RKO (cell line): ENCODE measurements at regions not wholly inside any gene's neighbourhood (a gene's known extent, or its start where the extent isn't known, plus 50 kb on each side); places are given as distances from the start of the nearest gene placed in this dataset.

Experiments
- DNase-seq: peaks from one replicate; pipeline ENCODE4 v3.0.0-alpha.2; 2016; ENCODE audit warnings: low spot score

DNA sequence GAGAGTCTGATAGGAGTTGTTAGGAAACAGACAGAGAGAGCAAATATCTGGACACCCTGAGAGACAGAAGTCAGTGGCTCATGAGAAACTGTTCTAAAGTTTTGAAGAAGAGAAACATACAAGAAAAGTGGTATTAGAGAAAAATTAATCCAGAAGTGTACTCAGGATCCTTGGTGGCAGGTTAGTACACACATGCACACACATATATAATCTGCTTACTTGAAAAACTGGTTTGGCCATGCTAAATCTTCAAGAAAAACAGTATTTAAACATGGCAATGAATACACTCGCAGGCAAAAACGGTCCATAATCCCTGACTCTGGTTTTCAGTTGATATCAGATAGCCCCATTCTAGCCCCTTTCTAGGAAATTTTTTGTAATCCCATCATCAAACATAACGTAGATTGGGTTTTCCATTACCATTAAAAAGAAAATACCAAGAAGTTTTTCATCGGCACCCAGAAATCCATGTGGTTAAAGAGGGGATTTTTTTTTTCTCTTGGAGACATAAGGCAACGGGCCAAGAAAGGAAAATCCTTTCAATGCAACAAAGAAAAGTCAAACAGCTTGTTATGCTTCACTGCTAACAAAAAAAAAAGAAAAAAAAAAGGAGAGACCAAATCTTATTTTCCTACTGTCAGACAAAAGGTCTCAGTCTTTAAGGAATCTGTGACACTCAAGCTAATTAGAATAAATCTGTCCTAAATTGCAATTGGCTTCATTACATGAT is 178.0 kb upstream of the MIR17HG start:
- DNase-seq = no peak

DNA sequence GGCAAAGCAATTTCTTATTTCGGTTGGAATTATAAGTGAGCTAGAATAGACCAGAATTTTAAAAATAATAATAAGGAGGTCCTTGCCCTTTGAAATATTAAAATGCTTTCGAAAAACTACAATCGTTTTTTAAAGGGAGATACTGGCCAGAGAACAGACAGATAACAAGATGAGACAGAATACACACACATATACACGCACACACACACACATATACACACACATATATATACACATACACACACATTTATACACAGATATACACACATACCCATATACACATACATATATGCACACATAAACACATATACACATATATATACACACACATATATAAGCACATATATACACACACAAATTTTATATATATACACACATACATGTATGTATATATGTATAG is 175.3 kb upstream of the MIR17HG start:
- DNase-seq = no peak

DNA sequence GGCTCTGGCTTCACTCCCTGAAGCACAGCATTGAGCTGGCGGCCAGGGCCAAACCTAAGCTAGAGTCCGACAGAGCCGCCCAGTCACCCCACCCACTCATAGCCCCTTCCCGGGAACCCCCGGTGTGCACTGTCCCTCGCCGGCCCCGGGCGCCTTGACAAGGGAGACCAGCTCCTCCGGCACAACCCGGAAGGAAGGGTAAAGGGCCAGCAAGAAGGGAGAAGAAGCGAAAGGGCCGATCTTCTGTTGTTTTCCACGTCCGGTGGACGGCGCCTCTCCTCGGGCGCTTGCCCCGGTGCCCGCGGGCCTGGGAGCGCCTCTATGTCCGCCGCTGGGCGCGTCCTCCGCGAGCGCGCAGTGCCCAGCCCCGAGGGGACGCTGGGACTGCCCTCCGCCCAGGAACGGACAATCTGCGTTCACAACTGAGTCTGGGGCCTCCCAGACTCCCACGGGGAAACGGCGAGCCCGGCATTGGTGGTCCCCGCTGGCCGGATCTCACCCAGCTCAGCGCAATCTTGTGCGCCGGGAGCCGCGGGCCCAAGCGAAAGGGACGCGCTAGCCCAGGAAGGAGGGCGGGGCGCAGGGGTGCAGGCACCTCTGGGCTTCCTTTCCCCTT is 172.5 kb upstream of the MIR17HG start:
- DNase-seq = no peak

DNA sequence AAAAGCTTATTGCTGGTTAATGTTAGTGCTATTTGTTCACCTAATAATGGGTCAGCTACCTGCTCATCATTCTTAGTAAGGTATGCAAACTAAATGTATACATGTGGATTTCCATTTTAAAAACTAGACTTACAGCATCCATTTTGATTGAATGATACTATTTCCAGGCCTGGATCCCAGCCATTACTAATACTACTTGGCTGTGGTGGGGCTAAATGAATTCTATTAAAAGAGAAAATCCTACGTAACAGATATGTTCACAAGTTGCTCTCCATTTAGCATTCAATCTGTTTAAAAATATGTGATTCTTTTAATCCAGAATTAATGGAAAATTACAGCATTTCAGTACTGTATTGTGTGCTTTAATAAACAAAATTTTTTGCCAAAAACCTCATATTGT is 169.4 kb upstream of the MIR17HG start:
- no peak for DNase-seq

DNA sequence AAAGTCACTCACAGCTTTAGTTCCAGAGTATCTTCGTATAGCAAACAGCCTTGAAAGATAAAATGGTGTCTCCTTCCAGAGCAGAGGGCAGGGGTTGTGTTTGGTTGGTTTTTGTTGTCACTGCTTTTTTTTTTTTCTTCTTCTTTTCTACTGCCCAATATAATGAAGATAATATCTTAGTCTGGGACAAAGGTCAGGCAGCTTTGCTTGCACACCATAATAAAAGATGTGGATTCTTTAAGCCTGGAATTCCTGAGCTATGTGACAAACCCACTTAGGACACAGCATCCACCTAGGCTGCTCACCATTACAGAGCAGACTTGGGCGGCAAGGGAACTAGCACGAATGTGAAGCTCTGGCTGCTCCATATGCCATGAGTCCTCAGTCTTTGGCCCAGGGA is 165.6 kb upstream of the MIR17HG start:
- DNase-seq = no peak

DNA sequence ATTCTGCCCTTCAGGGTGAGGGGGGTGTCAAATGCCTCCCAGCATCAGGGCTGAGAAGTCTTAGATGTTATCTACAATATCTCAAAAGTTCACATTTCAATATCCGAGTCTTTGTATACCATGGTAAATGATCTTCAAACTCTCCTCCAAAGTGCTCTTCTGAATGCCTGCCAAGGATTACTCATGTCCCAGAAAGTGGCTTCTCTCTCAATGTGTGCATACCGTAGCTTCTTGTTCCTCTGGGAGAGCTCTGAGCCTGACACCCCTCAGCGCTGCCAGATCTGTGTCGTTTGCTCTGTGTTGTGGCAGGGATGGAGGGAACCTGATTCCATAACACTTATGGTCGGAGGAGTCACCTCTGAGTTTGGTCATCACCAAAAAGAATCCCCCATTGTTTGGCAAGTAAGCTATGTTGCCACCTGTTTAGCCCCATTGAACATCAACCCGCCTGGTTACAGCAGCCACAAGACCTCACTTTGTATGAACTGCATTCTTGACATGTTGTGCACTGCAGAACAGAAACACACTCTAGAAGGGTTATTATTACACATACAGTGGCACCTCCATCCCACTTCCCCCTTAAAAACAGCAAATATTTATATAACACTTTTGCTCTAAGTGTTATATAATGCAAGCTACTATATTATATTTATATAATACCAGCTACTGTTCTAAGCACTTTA is 163.1 kb upstream of the MIR17HG start:
- no peak for DNase-seq

DNA sequence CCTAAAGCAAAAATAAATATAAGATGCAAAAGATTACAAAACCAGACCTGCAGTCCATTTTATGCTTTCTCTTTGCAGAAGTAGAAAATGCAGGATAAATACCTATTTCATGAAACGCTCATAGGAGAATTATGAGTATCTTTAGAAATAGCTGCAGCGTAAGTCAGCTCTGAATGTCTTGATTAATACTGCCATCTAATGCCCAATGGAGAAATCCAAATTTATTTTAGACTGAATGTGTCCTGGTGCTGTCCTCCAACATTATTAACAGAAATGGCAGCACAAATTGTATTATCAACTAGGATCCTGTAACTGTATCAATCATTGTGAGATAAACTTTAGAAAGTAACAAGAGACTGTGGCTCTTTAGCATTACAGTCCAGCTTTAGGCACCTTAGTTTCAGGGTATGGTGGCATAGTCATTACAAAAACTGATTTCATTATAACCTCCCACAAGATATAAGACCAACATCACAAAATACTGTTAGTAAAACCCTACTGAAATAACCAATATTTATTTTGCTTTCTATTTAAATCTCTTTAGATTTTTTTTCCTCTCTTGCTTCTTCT is 162.1 kb upstream of the MIR17HG start:
- DNase-seq = peak; percentile 65

DNA sequence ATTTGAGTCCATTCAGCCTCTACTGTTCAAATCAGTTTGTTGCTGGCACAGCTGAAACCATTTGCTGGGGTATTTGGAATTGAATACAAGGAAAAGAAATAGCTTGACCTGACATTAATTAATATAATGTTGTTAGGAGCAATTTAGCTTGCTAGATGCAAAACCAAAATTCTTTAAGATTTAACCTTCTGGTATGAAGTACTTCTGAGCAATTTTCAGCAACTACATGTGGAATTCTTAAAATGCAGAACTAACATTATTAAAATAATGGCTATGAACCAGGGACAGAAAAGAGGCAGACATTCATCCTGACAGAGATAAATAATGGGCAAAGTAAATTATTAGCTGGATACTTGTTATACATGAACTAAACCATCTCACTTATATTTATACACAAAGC is 160.0 kb upstream of the MIR17HG start:
- DNase-seq = no peak

DNA sequence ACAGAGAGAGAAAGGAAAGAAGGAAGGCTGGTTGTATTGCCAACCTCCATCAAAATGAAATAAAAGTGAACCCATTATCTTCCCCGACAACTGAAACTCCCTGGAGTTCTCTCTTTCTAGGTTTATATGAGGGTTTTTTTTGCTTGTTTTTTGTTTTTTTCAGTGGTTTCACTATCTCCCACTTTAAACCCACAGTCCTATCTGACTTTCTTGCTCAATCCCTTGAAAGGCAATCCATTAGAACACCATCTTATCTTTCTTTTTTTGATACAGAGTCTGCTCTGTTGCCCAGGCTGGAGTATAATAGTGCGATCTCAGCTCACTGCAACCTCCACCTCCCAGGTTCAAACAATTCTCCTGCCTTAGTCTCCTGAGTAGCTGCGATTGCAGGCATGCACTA is 158.0 kb upstream of the MIR17HG start:
- no peak for DNase-seq

DNA sequence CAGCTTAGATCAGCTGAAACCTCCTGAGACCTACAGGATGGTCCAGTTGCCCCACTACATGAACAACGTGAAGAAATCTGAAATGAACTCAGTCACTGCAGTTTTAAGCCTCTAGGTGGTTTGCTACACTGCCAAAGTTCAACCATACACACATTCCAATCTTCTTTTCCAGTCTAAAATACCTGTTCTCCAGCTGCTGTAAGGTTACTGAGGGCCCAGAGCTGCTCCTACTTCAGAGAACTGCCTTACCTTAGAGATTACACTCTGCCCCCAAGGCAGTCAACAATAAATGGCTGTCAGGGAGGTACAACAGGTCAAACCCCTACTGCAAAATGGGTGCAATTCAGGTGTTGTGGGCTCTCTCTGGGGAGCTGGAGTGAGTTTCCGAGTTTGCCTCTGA is 154.1 kb upstream of the MIR17HG start:
- no peak for DNase-seq

DNA sequence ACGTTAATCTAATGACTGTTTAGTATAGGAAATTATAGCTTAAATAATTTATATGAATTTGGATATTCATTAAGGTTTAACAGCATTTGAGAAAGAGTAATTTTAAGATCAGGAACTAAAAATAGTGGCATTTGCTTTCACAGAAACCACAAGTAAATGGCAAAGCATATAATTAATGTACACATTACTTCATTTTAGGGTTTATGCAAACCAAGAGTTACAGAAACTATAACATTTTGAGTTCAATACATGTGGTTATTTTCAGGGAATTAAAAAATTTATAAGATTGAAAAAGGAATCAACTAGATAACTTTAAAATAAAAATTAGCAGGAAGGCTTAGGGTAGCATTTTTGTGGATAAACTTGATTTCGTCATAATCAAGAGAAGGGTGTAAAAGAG is 151.7 kb upstream of the MIR17HG start:
- no peak for DNase-seq

DNA sequence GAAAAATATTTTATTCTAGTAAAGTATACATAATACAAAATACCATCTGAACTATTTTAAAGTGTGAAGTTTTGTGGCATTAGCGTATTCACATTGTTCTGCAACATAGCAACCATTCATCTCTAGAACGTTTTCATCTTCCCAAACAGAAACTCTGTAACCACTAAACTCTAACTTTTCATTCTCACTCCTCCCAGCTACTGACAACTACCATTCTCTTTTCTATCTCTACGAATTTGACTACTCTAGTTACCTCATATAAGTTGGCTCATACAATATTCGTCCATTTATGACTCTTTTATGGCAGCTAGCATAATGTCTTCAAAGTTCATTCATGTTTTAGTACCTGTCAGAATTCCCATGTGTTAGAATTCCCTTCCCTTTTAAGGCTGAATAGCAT is 150.5 kb upstream of the MIR17HG start:
- DNase-seq = no peak

DNA sequence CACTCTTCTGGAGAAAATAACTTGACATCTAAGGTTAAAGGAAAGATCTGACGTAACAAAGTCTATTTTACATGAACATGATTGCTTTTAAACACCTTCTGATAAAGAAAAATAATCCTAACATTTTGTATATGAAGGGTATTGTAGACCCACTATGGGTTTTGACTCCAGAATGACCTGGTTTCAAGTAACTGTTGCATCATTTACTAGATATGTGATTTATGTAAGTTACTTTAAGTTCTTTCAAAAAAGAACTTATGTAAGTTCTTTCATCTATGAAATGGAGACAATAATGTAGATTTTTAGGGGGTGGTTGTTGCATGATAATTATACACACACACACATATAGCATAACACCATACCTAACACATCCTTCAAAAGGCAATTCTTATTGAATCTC is 147.6 kb upstream of the MIR17HG start:
- DNase-seq = no peak

DNA sequence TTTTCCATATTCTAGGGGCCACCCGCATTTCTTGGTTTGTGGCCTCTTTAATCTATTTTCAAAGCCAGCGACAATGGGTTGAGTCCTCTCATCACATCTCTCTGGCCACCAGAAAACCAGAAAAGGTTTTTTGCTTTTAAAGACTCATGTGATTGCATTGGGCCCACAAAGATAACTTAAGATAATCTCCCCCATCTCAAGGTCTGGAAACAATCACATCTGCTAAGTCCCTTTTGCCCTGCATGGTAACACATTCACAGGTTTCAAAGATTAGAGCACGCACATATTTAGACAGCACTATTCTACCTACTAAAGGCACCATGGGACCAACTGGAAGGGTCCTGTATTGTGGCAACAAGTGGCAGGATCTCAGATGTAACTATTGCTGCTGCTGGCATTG is 147.0 kb upstream of the MIR17HG start:
- DNase-seq = no peak

DNA sequence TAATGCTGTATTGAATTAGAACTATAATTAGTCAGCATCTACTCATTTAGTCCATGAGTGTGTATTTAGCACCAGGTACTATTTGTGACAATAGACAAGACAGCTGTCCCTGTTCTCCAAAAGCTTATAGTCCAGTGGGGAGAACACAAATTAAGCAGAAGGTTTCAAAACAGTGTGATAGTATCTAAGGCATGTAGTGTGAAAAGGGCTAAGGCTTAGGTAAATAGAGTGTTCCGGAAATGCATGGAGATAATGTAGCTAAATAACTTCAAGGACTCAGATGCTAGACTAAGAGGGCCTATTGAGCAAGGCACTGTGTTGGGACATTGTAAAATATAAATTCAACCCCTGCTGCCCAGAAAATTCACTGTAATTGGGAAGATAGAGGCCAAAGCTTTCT is 144.1 kb upstream of the MIR17HG start:
- no peak for DNase-seq

DNA sequence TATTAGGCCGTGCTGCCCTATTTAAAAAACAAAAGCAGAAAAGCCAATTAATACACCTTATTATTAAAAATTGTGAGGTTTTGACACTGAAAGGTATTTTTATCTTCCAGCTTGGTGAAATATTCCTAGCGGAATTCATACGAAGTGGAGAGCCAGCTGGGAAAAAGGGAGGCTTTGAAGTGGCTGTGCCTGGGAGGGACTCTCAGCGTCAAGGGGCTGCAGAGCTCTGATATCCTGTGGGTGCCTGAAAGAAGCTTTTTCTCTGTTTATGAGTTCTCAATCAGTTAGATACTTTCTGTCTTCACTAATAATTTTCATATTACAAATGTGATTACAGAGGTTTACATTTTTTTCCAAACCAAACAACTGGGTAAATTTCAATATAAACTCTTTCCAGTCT is 140.2 kb upstream of the MIR17HG start:
- no peak for DNase-seq

DNA sequence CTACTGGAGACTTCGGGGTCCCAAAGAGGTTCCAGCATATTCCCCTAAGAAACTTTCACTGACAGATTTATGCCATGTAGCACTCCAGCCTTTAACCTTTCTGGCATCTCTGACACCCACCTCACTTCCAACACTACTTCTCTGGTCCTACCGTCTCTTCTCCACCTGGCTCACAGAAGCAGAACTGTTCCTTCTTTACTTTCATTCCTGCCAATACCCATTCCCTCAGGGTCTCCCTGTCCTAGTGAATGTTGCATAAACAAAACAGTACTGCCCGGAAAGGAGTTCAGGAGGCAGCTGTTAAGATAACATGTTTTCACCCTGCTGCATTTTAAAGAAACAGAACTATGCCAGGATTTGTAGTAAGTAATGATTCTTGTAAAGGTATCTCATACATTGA is 136.0 kb upstream of the MIR17HG start:
- DNase-seq = no peak

DNA sequence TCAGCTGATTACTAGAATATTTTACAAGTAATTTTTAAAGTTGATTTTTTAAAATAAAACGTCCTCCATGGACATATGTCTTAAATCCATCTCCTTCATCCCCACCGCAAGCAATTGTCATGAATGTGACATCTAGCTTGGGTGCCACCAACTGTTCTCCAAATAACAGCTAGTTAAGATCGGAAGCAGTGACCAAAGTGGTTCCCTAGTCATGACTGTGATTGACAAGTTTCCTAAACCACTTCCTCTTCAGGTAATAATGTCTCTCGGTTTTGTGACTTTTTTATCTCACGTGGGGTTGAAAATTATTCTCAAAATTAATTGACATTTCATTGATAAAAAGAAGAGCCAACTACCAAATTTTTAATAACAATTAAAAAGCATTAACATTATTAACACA is 135.3 kb upstream of the MIR17HG start:
- DNase-seq = no peak

DNA sequence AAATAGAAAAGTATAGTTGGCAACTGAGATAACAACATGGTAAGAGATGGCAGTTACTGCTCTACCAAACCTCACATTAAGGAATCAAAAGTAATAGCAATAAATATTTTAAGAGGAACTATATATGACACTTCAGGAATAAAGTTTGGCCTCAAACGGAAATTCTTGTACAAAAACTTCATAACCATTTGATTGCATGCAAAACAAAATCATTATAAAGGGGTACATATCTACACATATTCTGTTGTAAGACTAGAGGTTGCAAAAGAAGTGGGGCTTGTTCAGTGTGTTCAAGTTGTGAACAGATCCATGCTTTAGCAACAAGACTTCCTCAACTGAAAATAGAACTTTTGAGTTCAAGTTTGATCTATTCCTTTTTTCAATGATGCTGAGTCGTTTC is 133.5 kb upstream of the MIR17HG start:
- DNase-seq = no peak

DNA sequence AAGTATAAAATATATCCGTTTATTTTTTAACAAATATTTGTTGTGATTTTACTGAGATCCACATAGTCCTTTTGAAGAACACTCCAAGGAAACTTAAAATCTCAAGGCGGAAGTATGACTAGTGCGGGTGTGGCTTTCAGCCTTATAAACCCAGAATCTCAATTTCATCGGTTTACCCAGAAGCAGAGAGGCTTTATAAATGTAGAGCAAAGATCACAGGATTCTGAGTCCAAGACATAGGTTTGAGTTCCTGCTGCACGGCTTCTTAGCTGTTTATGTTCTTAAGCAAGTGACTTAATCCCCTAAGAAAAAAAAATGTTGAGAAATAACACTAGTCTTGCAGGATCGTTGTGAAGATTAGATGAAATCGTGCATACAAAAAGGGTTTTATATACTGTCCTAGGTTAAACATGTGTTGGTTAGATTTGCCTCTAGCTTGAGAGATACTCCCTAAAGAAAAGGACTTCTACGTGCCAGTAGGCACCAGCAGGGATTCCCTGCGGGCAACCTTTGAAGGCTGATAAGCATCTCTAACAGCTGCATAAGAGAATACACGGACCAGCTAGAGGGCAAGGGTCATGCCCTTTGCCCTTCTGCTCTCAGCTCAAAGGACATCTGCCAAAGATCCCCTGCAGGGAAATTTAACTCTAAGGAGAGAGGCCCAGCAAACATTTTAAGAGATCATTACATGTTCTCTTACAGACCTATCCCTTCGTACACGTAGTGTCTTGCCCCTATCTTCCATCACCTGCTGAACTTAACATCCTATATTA is 130.4 kb upstream of the MIR17HG start:
- no peak for DNase-seq

DNA sequence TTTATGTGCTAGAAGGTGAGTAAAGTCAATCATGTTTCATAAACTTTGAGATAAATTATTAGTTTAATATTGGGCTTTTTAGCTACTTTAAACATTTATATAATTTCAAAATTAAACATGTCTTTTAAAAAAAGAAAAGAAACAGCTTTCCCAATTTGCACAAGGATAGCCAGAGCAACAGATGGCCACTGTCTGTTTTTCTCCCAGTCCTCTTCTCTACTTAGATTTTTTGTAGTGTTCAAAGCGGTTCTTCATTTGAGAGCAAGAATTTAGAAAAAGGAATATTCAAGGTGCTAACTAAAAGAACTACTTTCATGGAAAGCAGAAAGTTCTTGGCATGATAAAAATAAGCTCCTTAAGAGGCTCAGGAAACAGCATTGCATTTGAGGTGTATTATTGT is 128.3 kb upstream of the MIR17HG start:
- no peak for DNase-seq

DNA sequence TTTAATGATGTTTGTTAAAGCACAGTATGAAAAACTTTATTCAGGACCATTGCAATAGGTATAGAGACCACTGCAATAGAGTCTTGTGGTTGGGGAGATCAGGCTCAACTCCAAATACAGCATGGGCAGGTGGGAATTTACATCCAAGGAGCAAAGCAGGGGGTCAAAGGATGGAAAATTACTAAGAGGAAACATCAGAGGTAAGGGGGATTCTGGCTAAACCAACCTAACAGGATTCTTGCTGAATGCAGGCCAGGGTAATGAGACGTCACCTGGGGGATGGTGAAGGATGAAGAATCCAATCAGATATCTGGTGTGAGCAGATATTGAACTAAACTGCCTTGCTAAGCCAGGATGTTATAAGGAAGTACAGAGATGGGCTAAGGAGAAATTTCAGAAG is 126.6 kb upstream of the MIR17HG start:
- no peak for DNase-seq

DNA sequence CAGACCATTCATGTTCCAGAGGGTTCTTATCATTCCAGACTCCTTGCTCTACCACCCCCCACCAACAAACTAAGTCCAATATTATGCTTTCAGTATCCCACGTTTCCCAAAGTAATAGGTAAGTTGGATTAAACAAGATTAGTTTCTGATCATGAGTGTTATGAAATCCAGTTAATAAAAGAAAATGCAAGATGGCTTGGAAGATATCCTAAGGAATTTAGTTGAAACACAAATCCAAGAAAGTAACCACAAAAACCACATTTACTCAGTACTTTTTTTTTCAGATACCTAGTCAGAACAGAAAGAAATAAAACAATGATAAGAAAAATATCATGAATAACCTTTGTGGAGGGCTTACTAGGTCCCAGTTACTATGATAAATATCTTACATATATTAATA is 119.4 kb upstream of the MIR17HG start:
- no peak for DNase-seq
